HG02571 (cell line): ENCODE measurements at regions not wholly inside any gene's neighbourhood (a gene's known extent, or its start where the extent isn't known, plus 50 kb on each side); places are given as distances from the start of the nearest gene placed in this dataset.
"Not testable (repeated sequence)": the region's sequence is repeated elsewhere in the genome, so short reads cannot be mapped to it uniquely, and the experiment has no call there.

ENCODE experiments used
- ATAC-seq: cut with Tn5 transposase; IDR thresholded peaks from one replicate; pipeline ENCODE4 v1.9.1; 2021; ENCODE audit warnings: mild to moderate bottlenecking, moderate library complexity; ENCODE audit not compliant: unreplicated experiment

DNA sequence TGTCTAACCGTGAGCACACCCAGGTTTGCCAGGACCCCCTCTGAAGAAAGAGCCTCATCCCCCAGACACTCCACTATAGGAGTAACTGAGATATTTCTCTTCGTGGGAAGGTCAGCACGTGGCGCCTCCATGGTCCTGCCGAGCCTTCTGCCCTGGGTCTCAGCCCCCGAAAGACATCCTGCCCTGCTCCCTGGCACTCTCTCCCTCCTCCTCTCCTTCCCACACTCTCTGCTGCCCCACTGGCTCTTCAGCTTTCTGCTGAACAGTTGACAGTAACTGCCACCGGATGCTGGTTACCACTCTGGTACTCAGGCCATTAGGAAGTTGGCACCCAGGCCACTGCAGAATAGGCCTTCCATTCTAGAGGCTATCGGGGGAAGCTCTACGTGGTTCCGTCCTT, 185.2 kb downstream of the UACA start:
- no peak for ATAC-seq

DNA sequence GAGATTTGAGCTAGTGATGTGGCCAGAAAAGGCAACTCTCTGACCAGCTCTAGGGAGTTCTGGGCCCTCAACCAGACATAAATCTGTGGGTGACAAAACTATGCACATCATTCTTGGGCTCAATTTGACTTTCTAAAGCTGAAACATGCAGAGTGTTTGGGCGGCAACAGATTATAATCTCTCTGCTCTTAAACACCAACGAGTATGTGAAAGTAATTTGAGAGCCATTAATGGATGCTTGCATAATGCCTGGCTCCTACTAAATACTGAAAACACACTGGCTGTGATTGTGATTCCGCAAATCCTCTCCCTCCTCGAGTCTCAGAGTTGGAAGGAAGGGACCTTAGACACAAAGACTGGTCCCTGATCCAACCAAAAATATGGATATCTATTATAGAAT, 186.7 kb downstream of the UACA start:
- ATAC-seq = no peak

DNA sequence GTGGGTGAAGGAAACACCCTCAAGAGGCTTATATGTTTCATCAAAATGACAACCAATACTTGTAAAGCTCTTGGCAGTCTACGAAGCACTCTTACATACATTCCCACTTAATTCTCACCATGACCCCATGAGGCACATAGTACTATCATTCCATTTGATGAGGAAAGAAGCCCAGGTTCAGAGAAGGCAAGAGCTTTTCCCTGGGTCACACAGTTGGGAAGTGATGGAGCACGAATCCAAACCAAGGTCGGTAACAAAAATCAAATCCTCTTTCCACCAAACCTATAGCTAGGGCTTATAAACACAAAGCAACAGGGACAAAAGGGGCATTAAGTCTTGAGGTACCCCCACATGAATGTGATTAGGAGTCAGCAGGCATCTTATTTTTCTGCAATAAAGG, 187.1 kb downstream of the UACA start:
- no peak for ATAC-seq

DNA sequence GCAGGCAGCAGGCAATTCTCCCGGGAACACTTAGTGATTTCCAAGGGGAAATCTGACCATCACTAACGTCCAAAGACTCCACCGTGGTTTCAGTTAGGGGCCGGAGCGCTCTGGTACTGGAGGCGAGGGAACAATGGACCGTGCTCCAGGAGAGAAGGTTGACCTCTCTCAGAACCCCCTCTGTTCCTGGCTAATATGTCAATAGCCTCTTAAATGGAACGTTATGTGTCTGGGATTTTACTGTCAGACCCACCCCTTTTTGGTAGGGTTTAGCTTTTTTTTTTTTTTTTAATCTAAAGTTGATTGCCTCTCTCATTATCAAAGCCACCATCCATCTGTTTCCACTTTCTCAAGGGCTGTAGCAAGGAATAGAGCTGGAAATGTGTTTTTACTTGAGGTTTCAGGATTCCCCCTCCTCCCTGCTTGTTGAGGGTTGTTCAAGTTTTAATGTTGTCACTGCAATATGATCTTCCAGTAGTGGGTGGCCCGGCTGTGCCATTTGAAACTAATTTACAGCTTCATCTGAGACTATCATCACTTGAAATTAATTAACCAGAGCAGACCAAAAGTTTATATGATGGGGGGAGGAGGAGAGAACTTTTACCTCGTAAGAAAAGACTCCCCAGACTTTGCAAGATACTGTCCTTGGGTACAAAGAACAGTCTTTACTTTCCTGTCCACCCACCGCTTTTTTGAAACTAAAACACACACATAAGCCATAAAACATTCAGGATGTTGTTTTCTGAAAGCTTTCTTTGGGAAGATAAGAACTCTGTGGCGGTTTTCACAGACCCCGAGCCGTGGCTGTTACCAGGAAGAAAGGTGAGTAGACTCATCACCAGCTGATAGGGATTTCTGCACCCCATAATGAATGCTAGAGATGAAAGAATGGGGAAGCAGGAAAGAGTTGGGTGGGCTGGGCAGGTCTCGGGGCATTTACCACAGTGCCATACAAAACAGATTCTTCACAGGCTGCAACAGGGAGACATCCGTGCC, 187.8 kb downstream of the UACA start:
- ATAC-seq = no peak

DNA sequence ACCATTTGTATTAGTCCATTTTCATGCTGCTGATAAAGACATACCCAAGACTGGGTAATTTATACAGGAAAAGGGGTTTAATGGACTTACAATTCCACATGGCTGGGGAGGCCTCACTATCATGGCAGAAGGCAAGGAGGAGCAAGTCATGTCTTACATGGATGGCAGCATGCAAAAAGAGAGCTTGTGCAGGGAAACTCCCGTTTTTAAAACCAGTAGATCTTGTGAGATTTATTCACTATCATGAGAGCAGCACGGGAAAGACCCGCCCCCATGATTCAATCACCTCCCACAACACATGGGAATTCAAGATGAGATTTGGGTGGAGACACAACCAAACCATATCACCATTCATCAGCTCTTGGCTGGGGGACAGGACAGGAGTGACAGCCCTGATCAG, 189.0 kb downstream of the UACA start:
- not testable (repeated sequence) for ATAC-seq

DNA sequence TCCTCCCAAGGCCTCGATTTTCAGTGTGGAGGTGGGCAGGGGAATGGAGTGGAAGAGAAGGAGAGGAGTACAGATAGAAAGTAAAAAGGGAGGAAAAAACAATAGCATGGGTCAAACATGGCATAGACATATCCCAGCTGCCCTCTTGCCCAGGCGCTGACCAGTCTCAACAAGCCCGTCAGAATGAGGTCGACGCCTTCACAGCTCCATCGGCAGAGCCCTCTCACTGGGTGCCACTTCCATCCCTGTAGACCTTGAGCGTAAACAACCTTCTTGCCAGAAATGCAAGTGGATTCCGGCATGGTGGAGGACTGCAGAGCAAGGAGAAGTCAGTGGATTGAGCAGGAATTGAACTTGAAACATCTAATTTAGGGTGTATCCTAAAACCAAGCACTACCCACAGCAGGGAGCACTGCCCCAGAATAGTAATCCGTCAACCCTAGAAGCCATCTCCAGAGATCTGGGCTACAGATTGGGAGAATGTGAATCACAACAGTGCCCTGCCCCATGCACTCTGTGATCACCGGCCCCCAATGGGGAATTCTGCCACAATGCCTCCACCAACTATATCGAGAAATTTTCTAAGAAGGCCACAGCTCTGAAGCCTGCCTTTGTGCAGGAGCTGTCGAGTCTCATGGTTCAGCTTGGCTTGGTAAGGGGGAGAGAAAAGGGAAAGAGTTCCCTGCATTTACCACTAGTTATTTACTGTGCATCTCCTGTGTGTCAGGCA, 190.1 kb downstream of the UACA start:
- no peak for ATAC-seq

DNA sequence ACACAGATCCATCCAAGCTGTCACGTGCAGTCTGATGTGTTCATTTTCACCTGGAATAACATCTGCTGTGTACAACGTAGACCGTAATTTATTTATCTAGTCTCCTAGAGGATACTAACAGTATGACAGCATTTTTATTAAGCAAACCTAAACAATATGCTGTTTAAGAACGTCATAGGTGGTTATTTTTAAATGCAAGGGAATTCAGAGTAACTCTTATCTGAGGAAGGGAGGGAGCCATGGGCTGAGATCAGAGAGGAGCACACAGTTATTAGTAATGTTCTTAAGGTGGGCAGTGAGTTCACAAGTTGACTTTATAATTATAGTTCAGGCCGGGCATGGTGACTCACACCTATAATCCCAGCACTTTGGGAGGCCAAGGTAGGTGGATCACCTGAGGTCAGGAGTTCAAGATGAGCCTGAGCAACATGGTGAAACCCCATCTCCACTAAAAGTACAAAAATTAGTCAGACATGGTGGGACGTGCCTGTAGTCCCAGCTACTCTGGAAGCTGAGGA, 193.6 kb downstream of the UACA start:
- ATAC-seq = no peak

DNA sequence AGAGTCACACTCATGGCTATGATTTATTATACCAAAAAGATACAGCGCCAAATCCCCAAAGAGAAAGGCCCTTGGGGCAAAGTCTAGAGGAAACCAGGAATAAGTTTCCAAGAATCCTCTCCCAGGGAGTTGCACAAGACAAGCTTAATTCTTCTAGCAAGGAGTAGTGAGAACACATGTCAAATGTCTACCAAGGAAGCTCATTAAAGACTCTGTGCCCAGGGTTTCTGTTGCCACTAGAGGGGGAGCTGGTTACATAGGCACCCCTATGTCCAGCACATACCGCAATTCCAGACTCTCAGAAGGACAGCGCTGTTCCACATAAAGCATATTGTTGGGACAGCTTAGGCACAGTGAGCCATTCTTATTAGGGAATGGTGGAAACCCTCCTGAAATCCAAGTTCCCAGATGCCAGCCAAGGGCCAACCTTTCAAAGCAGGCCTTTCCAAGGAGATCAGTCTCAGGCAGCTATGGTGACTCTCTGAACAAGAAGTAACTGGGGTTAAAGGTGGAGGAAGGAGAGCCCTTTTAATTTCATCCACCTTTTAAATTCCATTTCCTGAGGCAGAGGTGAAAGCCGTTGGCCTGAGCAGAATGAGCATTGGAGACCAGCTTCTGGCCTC, 194.2 kb downstream of the UACA start:
- ATAC-seq = no peak

DNA sequence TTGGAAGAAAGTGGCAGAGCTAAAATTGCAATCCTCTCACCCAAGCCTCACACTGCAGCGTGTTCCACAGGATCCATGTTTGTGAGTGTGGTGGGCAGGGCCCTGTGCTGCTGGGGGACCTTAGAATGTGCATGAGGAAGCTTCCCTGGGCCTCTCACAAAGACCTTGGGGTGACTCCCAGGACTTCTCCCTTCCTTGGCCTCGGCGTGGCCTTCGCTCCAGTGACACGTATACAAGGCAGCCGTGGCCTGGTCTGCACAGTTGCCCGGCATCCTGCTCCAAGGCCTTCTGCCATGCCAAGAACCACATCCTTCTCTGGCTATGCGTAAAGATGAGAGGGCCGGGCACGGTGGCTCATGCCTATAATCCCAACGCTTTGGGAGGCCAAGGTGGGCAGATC, 196.4 kb downstream of the UACA start:
- no peak for ATAC-seq

DNA sequence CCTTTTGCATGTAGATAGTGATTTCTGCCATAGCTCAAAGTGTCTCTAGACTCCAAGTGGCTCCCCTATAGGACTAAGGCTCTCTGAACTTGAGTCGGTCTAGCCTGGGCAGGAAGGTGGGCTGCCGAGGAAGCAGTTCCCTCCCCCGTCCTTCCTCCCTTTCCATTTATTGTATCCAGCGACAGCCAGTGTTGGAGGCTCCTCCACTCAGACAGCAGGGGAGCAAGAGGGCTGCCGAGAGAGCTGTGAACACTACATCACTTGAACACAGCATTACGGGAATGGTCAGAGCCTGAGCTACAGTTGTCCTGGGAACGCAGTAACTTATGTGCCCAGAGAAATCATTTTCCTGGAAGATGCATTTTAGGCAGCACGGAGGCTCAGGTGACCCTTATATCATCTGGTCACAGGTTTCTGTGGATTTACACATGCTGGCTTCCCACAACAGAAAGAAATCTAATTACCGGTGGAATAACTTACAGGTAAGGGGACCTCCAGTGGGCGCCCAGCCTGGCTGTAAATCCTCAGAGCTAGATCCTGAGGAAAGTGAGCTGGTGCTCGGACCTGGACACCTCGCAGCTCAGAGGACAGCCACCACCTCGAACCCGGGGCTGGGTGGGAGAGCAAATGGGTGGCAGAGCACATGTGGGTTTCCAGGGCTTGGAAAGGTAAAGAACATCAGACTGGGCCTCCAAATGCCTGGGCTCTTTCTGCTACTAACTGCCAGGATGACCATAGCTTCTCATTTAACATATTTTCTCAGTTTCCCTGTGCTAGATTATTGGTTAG, 197.1 kb downstream of the UACA start:
- no peak for ATAC-seq

DNA sequence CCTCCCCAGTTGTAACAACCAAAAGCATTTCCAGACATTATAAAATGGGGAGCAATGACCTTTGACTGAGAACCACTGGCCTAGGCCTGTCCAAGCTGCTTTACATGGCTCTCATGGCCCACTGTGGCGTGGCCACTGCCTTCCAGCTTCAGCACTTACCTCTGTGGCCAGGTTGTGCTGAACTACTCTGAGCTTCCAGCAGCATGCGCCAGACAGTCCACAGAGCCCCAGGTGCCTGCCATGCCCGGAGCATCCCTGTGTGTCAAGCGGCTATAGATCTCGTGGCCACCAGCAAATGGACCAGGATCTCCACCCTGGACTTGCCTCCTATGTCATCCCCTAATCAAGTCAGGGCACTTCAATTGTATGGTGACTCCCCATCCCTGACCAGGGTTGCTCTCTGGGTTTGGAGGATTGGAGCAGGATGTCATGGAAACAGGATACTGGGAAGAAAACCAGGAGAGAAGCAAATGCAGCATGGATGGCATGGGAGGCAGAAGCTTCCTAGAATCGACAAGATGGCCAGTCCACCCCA, 199.7 kb downstream of the UACA start:
- no peak for ATAC-seq

DNA sequence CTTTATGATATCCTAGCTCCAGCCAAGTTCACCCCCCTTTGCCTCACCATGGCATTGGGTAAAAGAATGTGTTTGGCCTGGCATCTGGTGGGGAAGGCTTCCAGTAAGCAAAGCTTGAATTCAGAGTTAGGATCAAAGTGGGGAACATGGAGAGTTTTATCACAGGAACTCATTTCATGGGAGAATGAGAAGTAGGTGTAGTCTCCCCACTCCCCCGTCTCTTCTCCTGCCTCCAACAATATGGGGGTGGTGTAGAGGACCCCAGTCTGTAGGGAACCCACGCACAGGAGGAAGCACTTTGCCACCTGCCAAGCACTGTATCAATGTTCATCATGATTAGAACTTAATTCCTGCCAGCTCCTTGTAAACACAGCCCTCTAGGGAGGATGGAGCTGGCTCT, 200.5 kb downstream of the UACA start:
- no peak for ATAC-seq

DNA sequence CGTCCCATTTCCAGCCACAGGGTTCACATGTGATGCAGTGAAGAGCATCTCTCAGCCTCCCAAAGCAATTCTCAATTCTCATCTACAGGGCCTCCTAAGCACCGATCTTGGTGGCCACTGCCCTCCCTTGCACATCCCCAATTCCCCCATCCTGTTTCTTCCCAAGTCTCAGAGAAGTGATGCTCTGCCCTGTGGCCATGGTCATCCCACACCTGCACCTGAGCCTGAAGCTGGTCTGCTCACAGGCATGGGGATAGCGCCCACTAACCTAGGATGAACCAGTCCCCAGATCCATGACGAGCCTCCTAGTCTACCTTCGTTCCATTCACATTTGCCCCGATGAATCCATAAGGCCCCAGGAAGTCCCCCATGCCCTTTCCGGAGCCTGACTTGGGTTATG, 201.5 kb downstream of the UACA start:
- no peak for ATAC-seq

DNA sequence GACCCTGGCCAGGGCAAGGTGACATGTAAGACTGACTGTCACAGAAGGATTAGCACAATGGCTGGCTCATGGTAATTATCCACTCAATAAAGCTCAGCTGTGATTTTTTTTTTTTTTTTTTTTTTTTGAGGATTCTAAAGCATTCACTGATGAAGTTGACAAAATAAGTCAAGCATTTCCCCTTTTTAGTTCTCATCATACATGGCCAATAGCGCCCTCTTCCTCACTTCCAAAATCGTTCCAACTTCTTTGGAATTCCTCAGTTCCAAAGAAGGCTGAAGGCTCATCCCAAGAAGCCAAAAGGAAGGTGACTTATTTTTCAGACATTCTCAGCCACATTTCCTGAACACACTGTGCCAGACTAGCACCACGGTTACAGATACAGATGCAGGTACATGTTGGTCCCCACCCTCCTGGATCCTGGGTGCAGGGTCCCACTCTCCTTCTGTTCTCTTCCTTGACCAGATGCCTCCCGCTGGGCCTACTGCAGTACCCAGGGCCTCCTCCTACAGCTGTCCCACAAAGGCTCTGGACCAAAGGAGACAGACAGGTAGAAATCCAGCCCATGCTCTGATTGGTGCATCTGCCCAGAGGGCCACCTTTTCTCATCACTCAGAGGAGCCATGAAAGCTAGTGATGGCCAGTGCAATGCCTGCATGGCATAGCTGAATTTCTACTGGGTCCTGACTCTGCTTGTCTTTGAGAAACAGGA, 202.6 kb downstream of the UACA start:
- no peak for ATAC-seq

DNA sequence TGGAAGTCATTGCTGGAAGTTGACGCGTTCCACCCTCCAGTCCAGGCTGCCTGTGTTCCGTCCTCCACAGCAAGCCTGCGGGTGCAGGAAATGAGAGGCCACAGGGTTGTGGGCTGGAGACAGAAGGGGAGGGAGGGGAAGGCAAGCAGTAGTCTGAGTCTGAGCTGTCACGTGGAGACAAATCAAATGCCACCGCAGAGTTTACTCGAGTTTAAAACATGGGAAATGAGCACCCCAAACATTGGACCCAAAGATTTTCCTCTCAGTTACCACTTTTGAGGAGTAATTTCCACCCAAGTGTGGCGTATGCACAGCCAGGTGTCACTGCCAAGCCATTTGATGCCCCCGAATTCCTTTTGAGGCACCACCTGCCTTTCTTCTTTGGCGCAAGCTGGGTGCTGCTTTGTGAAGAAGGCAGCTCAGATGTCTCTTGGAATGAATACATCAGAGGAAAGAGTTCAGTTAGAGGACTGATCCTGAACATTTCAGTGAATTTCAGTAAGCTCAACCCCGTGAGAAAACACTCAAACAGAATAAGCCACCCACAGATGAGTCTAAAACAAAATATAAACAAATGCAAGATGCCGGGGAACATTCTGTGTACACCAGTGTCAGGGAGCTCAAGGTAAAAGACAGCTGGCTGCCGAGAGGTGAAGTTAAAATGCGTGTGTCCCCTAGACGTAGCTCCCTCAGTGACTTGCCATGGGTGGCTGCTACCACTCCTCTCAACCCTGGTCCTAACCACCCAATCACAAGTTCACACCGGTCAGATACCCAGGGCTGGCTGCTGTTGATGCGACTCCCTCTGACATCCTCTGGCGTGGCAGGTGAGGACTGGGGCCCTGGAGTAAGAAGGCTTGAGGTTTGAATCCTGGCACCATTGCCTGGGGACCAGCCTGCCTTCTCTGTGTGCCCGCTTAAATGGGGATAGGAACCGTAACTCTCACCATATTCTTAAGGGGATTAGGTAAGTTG, 203.8 kb downstream of the UACA start:
- ATAC-seq = no peak

DNA sequence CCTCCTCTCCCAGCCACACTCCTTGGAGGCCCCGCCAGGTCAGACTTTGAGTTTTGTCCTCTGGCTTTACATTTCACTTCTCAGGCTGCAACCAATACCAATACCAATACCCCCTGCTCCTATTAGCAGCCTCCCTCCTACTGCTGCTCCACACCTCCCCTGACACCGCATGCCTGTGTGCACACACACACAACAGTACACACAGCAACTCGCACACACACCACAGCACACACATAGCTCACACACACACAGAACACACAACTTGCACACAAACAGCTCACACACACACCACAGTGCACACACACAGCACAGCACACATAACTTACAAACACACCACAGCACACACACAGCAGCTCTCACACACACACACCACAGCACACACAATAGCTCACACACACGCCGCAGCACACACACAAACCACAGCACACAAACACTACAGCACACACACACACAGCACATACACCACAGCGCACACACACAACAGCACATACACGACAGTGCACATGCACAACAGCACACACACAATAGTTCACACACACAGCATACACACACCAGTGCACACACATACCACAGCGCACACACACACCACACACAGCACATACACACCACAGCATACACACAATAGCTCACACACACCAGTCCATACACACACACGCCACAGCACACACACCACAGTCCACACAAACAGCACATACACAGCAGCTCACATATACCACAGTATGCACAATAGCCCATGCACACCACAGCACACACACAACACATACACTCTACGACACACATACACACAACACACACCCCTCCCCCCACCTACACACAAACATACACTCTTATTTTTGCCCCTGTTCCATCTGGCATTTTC, 204.7 kb downstream of the UACA start:
- no peak for ATAC-seq

DNA sequence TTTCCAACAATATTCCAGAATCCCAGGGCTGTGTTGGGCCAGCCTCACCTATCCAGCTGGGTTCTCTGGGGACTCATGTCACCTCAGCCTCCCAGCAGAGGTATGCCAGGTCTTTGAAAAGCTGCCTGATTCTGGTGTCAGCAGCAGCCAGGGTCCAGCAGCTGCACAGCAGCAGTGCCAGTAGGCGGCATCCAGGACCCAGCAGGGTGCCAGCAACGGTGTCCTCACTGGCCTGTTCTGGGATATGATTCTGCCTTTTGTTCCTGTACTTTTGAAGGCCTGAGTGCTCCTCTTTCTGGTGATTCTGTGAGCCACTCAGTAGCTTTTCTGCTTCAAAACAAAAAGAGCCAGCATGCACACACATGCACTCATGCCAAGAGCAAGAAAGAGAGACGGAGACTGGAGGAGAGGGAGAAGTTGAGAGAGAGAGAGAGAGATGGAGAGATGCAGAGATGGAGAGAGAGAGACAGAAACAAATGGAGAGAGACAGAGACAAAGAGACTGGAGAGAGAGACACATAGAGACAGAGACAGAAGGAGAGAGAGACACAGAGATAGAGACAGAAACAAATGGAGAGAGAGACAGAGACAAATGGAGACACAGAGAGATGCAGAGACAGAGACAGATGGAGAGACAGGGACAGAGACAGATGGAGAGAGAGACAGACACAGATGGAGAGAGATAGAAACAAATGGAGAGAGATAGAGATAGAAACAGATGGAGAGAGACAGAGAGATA, 205.7 kb downstream of the UACA start:
- no peak for ATAC-seq
